ENCODE measurements at regions not wholly inside any gene's neighbourhood (a gene's known extent, or its start where the extent isn't known, plus 50 kb on each side); places are given as distances from the start of the nearest gene placed in this dataset.
"Not testable (repeated sequence)": the region's sequence is repeated elsewhere in the genome, so short reads cannot be mapped to it uniquely, and the experiment has no call there.

GRCh38 chr2:111316881-111317549 is 196.3 kb downstream of the BCL2L11 start:
- H3K36me3 Mint-ChIP-seq, H3K9me3 Mint-ChIP-seq, H3K27me3 Mint-ChIP-seq, H3K4me3 Mint-ChIP-seq, H3K27ac Mint-ChIP-seq: not testable (repeated sequence)
- peaks cover 10% of the 10 kb centered on the region for H3K4me1 Mint-ChIP-seq

- not testable (repeated sequence) for H3K27me3 Mint-ChIP-seq, H3K27ac Mint-ChIP-seq, H3K4me3 Mint-ChIP-seq, H3K36me3 Mint-ChIP-seq, H3K9me3 Mint-ChIP-seq
- peaks cover 10% of the 10 kb centered on the region for H3K4me1 Mint-ChIP-seq
These were observed 198.8 kb downstream of the BCL2L11 start for GRCh38 chr2:111319552-111319951.

DNA sequence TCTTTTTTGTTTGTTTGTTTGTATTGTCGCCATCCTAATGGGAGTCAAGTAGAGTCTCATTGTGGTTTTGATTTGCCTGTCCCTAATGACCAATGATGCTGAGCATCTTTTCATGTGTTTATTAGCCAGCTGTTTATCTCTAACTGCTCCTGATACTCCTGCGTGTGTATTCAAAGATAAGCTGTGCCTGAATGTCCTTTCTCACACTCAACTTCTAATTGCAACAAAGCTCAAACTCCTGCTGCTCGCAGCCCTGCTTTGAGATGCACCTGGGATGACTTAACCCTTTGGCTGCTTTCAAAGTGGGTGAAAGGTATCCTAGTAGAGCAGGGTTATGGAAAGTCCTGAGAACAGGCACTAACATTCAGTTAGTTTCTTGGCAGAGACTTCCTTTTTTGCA is 199.6 kb downstream of the BCL2L11 start:
- peak overlapping the region; percentile 76 for H3K27ac Mint-ChIP-seq
- H3K27me3 Mint-ChIP-seq, H3K36me3 Mint-ChIP-seq: not testable (repeated sequence)

GRCh38 chr2:111320965-111321364 is 200.3 kb downstream of the BCL2L11 start:
- not testable (repeated sequence) for H3K27ac Mint-ChIP-seq, H3K9me3 Mint-ChIP-seq, H3K4me3 Mint-ChIP-seq, H3K27me3 Mint-ChIP-seq, H3K36me3 Mint-ChIP-seq
- H3K4me1 Mint-ChIP-seq, result peaks cover 10% of the 10 kb centered on the region

More for the DNA sequence above, 199.6 kb downstream of the BCL2L11 start:
- peaks cover 10% of the 10 kb centered on the region for H3K4me1 Mint-ChIP-seq
- not testable (repeated sequence) for H3K4me3 Mint-ChIP-seq, H3K9me3 Mint-ChIP-seq

DNA sequence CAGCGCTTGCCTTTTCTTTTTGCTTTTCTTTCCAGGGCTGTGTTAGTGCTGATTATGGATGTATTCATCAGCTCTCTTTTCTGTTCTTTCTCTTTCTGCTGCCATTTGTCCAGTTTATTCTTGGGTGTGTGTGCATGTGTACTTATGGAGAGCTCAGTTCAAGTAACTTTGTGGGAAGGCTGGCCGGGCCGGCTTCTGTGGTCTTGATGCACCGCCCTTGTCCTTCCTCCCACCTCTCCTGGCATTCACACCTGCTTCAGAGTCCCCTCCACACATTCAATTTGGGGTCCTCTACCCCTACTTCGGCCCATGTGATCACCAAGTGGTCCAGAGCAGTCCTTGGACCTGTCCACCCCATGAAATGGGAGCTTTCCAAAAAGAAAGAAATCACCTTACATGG is 202.7 kb downstream of the BCL2L11 start:
- H3K36me3 Mint-ChIP-seq, H3K27me3 Mint-ChIP-seq, H3K27ac Mint-ChIP-seq: not testable (repeated sequence)

DNA sequence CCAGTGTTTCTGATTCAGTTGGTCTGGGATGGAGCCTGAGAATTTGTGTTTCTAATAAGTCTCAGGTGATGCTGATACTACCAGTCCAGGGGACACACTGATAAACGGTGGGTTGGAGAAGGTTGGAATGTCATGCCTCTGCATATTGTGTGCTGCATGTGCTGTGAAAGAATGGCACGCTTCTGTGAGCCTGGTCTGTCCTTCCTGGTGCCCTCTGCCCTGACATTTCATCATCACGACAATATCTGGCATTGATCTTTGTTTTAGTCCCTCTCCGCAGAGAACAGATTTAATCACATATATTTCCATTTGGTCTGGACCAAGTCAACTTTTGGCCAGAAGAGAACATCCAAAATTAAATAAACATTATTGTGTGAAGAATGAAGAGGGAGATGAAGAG is 207.0 kb downstream of the BCL2L11 start:
- not testable (repeated sequence) for H3K36me3 Mint-ChIP-seq, H3K27ac Mint-ChIP-seq, H3K27me3 Mint-ChIP-seq, H3K9me3 Mint-ChIP-seq, H3K4me3 Mint-ChIP-seq, H3K4me1 Mint-ChIP-seq

More for the DNA sequence above, 202.7 kb downstream of the BCL2L11 start:
- not testable (repeated sequence) for H3K4me1 Mint-ChIP-seq, H3K4me3 Mint-ChIP-seq, H3K9me3 Mint-ChIP-seq

- H3K4me3 Mint-ChIP-seq, H3K9me3 Mint-ChIP-seq, H3K4me1 Mint-ChIP-seq, H3K36me3 Mint-ChIP-seq, H3K27ac Mint-ChIP-seq, H3K27me3 Mint-ChIP-seq: not testable (repeated sequence)
These were observed 208.6 kb downstream of the BCL2L11 start for GRCh38 chr2:111329309-111329708.

DNA sequence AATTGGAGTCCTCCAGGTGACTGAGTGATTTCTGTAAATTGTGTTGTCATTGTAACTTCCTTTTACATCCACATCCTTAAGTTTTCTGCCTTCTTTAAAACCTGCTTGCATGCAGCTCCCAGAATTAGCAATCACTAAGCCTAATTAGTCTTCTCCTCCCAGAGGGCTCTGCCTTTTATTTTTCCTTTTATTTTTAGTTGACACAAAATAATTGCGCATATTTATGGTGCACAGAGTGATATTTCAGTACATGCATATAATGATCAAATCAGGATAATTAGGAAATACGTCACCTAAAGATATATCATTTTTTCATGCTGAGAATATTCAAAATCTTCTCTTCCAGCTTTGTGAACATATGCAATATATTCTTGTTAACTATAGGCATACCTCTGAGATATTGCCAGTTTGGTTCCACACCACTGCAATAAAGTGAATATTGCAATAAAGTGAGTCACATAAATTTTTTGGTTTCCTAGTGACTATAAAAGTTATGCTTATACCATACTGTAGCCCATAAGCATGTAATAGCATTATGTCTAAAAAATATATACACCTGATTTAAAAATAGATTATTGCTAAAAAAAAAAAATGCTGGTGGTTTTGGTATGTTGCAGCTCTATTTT is 210.5 kb downstream of the BCL2L11 start:
- H3K27ac Mint-ChIP-seq, H3K36me3 Mint-ChIP-seq, H3K4me1 Mint-ChIP-seq, H3K9me3 Mint-ChIP-seq, H3K4me3 Mint-ChIP-seq, H3K27me3 Mint-ChIP-seq: not testable (repeated sequence)

DNA sequence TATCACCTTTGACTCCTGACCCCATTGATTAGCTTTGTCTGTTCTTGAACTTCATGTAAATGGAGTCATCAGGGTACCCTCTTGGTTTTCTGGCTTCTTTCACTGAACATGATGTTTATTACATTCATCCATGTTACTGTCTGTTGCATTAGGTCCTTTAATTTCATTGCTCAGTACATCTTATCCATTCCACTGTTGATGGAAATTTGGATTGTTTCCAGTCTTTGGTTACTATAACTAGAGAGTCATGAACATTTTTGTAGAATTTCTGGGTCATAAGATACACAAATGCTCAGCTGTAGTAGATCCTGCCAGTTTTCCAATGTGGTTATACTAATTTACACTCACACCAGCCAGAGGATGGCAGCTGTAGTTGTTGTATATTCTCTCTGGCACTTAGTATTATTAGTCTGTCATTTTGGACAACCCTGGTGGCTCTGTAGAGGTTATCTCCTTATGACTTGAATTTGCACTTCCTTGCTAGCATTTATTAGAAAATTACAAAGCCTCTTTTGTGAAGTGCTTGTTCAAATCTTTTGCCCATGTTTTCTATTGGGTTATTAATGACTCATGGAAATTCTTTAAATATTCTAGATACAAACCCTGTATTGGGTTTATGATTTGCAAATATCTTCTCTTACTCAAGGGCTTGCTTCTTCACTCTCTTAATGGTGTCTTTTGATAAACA is 214.7 kb downstream of the BCL2L11 start:
- not testable (repeated sequence) for H3K36me3 Mint-ChIP-seq, H3K4me1 Mint-ChIP-seq, H3K4me3 Mint-ChIP-seq, H3K27ac Mint-ChIP-seq, H3K9me3 Mint-ChIP-seq, H3K27me3 Mint-ChIP-seq

- not testable (repeated sequence) for H3K27ac Mint-ChIP-seq, H3K4me1 Mint-ChIP-seq, H3K4me3 Mint-ChIP-seq, H3K27me3 Mint-ChIP-seq, H3K36me3 Mint-ChIP-seq, H3K9me3 Mint-ChIP-seq
These were observed 217.8 kb downstream of the BCL2L11 start for GRCh38 chr2:111338474-111338873.

DNA sequence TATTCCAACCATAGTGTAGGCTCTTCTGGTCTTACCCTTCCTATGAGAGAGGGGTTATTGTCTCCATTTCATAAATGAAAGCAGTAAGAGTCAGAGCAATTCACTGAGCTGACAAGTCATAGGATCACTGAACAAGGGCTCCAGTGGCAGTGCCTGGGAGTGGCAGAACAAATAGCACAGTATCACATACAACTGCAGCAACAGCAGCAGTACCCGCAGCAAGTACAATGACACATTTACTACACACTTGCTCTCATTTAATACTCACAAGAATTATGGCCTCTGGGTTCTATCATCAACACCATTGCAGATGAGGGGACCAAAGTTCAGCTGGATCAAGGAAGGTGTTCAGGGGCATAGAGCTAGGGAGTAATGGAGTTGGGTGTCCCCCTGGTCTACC is 218.8 kb downstream of the BCL2L11 start:
- H3K27me3 Mint-ChIP-seq, H3K4me1 Mint-ChIP-seq, H3K36me3 Mint-ChIP-seq, H3K9me3 Mint-ChIP-seq, H3K4me3 Mint-ChIP-seq, H3K27ac Mint-ChIP-seq: not testable (repeated sequence)

DNA sequence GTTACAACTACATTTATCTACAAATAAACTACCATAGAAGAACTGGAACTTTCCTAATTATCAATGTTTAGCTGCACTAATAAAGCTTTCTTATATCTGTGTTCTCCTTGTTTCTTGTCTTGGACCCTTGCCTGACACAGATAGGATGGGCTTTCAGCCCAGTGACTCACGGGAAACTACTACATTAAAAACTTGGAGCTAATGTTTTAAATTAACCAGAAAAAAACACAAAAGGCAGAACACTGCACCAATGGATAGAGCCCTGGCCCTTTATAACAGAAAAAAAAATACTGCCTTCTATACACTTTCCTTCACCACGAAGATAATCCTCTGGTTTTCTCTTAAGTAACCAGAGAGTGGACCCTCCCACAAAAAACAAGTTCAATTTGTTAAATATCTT is 223.9 kb downstream of the BCL2L11 start:
- not testable (repeated sequence) for H3K4me1 Mint-ChIP-seq, H3K9me3 Mint-ChIP-seq, H3K4me3 Mint-ChIP-seq, H3K36me3 Mint-ChIP-seq, H3K27ac Mint-ChIP-seq, H3K27me3 Mint-ChIP-seq

DNA sequence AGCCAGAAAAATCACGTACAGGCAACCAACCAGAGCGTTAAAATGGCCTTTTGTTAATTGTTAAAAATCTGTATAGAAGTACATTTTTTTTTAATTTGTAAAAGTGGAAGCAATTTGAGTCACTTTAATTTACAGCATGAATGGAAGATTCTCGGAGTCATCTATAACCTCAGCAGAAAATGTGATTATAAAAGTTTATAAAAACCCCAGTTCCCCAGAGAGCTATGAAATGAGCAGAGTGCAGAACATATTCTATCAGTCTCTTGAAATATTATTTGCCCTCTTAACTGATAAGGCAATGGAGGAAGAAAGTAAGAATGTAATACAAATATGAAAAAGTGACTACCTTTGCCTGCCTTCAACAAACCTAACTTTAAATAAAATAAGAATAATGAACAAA is 224.7 kb downstream of the BCL2L11 start:
- H3K36me3 Mint-ChIP-seq, H3K9me3 Mint-ChIP-seq, H3K4me1 Mint-ChIP-seq, H3K27ac Mint-ChIP-seq, H3K4me3 Mint-ChIP-seq, H3K27me3 Mint-ChIP-seq: not testable (repeated sequence)

GRCh38 chr2:111346018-111346930 is 225.6 kb downstream of the BCL2L11 start:
- H3K36me3 Mint-ChIP-seq, H3K27ac Mint-ChIP-seq, H3K27me3 Mint-ChIP-seq, H3K9me3 Mint-ChIP-seq, H3K4me1 Mint-ChIP-seq, H3K4me3 Mint-ChIP-seq: not testable (repeated sequence)

DNA sequence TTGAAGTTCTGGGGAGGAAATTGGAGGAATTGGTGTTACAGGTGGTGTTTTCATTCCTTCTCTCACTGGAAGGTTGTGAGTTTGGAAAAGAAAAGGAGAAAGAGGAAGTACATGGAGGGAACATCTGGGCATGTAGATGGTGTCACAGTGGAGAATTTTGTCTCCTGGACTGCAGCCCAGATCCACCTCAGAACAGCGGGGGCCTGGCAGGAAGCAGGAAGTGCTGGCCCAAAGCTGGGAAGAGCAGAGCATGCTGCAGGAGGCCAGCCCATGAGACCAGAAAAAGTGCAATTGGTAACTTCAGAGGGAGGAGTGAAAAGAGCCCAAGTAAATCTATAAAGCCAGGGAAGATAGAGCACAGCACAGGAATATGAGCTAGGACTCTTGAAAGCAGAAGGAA is 227.0 kb downstream of the BCL2L11 start:
- H3K36me3 Mint-ChIP-seq, H3K4me3 Mint-ChIP-seq, H3K4me1 Mint-ChIP-seq, H3K27ac Mint-ChIP-seq, H3K9me3 Mint-ChIP-seq, H3K27me3 Mint-ChIP-seq: not testable (repeated sequence)

GRCh38 chr2:111348316-111348715 is 227.6 kb downstream of the BCL2L11 start:
- H3K36me3 Mint-ChIP-seq, H3K27ac Mint-ChIP-seq, H3K27me3 Mint-ChIP-seq, H3K9me3 Mint-ChIP-seq, H3K4me3 Mint-ChIP-seq, H3K4me1 Mint-ChIP-seq: not testable (repeated sequence)

All from activated naive CD4-positive, alpha-beta T cell treated with anti-CD3 and anti-CD28 coated beads, Interleukin-2, amount 50 U/mL, for 24 hours (primary cell).